TTC549 (cell line): ENCODE measurements at regions not wholly inside any gene's neighbourhood (a gene's known extent, or its start where the extent isn't known, plus 50 kb on each side); places are given as distances from the start of the nearest gene placed in this dataset.
"Not testable (repeated sequence)": the region's sequence is repeated elsewhere in the genome, so short reads cannot be mapped to it uniquely, and the experiment has no call there.

Source experiments
- FAIRE-seq: peaks from 2 replicates; lab custom pipeline; 2012; peaks lifted over from hg19 to GRCh38; lab: Jason Lieb, UNC

DNA sequence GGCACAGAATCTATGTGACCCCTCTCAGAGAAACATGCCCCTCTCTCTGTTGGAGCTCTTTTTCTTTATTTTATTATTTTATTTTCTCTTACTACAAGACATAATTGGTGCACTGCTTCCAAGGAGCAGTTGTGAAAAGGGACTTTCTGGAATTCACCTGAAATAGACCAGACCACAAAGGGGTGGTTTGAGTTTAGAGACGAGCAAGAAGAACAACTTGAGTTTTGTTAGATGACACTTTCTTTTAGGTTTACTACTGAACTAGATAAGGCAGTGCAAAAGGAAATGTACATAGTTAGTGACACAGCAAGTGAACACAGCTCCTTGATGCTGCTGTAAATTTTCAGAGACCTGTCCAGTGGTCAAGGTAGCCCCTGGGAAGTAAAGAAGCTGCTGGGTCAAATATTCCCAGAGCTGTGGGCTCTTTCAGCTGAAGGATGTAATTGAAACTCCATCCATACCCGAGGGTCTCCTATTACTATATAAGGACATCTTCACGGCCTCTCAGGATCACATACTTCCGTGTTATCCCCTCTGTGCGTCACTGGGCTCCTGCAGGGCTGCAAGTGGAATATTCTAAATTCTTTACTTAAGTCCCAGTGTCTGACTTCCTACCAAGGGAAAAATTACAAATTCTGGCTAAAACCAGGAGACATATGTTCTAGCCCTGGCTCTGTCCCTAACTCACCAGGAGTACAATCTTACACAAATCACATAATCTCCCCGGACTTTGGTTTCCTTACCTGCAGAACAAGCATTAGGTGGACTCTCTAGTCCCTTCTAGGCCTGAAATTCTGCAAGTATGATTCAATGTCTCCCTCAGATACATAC is 69.1 kb upstream of the ADTRP start:
- no peak for FAIRE-seq

DNA sequence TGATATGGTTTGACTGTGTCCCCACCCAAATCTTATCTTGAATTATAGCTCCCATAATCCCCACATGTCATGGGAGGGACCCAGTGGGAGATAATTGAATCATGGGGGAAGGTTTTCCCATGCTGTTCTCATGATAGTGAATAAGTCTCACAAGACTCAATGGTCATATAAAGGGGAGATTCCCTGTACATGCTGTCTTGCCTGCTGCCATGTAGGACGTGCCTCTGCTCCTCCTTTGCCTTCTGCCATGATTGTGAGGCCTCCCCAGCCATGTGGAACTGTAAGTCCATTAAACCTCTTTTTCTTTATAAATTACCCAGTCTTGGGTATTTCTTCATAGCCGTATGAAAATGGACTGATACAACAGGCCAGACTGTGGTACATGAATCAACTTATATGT is 68.5 kb upstream of the ADTRP start:
- FAIRE-seq: not testable (repeated sequence)

DNA sequence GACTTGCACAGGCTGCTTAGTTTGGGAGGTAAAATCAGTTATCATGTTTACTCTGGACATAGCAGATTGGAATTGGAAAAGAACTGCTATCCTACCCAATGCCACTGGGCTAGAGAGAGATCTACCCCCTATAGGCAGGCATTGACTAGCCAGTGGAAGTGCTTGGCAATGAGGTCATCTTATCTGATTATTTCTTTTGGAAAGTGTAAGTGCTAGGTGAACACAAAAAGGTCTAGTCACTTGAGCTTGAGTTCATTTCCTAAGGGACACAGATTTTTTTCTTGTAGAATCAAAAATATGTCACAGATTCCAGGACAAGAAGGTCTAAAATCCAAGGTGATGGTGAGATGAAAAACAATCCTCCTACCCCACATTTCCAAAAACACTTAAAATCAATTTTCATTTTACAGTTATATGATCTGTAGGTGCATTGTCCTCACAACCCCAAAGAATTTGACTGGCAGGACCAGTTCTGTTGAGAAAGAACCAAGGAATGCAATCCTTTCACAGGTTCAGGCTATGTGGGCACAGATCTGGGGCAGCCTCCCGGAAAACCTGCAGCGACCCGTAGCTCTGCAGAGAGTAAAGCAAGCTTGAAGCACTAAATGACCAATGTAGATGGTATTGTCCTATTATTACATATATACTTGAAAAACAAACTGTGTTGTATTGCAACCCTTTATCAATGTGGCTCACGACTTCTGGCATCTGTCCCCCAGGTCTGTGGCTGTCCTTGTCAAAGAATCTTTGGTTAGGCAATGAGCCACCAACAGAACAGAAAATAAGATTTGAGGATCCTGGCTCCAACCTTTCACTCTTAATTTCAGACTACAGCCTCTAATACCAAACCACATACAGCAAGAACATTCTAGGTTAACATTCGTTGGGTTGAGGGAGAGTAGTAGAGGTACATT is 67.3 kb upstream of the ADTRP start:
- FAIRE-seq: no peak

DNA sequence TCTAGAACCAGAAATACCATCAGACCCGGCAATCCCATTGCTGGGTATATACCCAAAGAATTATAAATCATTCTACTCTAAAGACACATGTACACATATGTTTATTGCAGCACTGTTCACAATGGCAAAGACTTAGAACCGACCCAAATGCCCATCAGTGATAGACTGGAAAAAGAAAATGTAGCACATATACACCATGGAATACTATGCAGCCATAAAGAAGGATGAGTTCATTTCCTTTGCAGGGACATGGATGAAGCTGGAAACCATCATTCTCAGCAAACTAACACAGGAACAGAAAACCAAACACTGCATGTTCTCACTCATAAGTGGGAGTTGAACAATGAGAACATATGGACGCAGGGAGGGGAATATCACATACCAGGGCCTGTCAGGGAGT is 64.2 kb upstream of the ADTRP start:
- FAIRE-seq: not testable (repeated sequence)

DNA sequence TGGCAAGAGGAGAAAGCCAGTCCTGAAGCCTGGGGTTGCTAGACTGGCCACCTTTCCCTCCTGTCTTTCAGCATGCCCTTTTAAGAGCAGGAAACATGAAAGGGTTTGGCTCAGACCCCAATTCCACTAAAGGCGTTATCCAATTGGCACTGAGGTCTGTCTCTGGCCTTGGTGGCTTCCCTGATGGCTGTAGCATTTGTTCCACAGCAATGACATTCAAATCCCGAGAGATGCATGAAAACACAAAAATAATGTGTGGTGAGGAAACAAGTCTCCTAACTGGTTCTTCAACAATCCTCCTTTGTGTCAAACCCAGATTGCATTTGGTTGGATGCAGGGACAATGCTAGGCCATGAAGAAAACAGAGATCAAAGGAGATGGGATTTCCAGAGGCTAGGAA is 56.5 kb upstream of the ADTRP start:
- FAIRE-seq: no peak

DNA sequence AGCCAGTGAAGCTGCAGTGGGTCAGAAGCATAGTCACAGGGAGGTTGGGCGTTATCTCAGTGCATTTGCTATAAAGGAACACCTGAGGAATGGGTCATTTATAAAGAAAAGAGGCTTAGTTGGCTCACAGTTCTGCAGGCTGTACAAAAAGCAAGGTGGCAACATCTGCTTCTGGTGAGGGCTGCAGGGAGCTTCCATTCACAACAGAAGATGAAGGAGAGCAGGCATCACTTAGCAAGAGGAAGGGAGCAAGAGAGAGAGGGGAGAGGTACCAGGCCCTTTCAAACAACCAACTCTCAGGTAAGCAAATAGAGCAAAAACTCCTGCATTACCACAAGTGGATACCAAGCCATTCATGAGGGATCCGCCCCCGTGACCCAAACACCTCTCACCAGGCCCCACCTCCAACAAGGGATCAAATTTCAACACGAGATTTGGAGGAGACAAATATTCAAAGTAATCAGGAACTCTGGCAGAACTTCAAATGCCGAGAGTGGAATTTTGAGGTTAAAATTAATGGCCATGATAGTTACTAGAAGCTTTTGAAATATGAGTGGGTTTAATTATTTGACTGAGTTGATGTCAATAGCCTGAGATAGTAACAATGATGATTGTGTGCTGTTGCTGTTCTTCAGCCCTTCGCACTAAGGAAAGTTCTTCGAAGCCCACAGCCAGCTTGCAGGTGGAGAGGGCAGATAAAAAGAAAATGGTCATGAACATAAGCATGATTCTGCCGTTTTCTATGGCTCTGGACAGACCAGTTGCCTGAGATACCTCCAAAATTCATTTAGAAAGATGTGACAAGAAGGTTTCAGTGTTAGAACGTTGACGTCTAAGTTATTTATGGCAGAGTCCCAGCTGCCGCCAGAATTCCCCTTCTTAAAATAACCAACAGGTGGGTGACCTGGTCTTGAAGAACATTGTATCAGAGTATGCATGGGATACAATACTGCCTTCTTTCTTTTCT is 55.3 kb upstream of the ADTRP start:
- no peak for FAIRE-seq

DNA sequence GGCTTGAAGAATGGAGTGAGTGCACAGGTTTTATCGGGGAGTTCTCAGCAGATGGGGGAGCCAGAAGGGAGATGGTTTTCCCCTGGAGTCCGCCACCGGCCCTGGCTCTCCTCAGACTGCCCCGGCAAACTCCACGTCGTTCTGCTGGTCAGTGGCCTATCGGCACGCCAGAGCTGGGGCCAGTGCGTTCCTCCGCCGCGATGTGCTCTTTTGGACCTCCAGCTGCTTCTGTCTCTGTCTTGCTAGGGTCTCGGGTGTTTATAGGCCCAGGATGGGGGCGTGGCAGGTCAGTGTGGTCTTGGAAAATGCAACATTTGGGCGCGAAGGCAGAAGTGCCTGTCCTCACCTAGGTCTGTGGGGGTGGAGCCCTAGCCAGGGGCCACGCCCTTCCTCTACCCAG is 53.0 kb upstream of the ADTRP start:
- no peak for FAIRE-seq

DNA sequence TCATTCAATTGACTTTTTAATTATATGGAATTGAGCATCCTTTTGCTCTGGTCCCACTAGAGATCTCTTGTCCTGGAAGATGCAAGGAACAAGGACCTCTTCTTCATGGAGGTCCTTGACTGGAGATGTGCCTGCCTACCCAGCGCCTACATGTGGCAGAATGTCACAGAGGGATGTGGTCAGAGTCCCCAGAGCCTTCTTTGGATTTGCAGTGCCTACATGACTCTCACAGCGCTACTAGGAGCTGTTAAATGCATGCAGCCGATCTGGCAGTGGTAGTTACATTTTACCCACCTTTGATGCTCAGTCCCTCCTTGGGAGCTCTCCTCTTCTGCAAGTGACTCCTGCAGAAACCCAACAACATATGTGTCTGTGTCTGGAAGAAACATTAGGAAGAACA is 51.9 kb upstream of the ADTRP start:
- no peak for FAIRE-seq

DNA sequence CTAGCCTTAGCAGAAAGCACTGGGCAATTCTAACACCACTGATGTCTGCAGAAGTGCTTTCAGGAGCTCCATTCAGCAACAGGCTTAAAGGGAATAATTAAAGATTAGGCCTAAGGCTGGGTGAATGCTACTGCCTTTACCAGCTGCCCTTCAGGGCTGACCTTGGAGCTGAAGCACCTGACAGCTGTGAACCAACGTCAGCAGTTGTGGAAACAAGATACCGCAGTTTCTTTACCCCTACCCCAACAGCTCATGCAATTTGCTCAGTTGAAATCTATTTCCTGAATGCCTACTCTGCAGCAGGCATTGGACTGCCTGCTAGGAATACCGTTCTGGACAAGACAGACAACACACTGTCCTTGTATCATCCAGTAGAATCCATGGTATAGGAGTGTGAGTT is 51.5 kb upstream of the ADTRP start:
- FAIRE-seq: no peak

DNA sequence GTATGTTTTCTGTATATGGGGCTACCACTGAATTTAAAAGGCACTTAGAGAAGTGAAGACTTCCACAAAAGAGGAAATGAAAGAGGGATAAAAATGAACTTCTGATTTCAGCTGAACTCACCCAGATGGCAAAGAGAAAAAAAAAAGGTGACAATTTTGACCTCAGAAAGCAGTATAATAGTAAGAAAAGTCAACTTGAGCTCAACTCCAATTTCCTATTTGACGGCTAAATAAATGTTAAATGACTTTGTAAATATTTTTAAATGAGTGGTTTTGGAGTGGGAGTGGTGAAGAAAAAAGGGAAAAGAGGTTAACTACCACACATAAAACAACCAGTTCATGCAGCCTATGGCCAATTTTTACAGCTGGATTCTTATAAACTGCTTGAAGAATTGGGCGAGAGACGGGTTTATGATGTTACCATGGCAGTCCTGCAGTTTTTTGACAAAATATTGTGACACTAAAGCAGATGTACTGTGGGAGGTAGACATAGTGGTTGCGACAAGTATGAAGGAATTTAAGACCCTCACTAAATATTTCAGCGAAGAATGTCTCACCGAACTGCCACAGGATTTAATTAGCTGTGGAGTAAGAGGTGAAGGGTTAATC is 49.8 kb upstream of the ADTRP start:
- no peak for FAIRE-seq
